Ovary (tissue), 7 donors: ENCODE measurements at regions not wholly inside any gene's neighbourhood (a gene's known extent, or its start where the extent isn't known, plus 50 kb on each side); places are given as distances from the start of the nearest gene placed in this dataset.

Experiments used
- DNase-seq, 5 donors: peaks; one replicate each; pipeline ENCODE4 v3.0.0-alpha.2; 2019 to 2020
- H3K27ac ChIP-seq, 2 donors: fragments of 200-600 bp; one replicate each; pipeline versions ENCODE4 v1.5.1 to v1.8.0; 2019 to 2022
- H3K27me3 ChIP-seq: fragments of 200-600 bp; one replicate; pipeline ENCODE4 v1.8.0; 2022
- H3K36me3 ChIP-seq: fragments of 200-600 bp; sonication (generic); one replicate; pipeline ENCODE4 v1.5.1; 2019
- H3K4me1 ChIP-seq: one replicate; pipeline ENCODE4 v1.8.1; 2013; ENCODE audit warnings: mild to moderate bottlenecking, moderate library complexity; ENCODE audit not compliant: insufficient read depth
- H3K4me3 ChIP-seq: fragments of 200-600 bp; sonication (generic); one replicate; pipeline ENCODE4 v1.5.1; 2017
- H3K9me3 ChIP-seq, 2 donors: fragments of 200-600 bp in 1 of 2; sonication (generic) in 1 of 2; one replicate each; pipeline versions ENCODE4 v1.5.1 to v1.8.1; 2013 to 2019; ENCODE audit warnings: mild to moderate bottlenecking in 1 of 2, moderate library complexity in 1 of 2
- EP300 ChIP-seq: sonication (generic); formaldehyde crosslinking; IDR thresholded peaks from one replicate; pipeline ENCODE4 v1.6.1; 2017; ENCODE audit warnings: antibody characterized with exemption
- POLR2A ChIP-seq: fragments of 450-650 bp; IDR thresholded peaks from one replicate; pipeline ENCODE4 v1.6.1; 2017; ENCODE audit warnings: antibody characterized with exemption, mild to moderate bottlenecking, moderate library complexity
- WGBS, 3 donors: extraction: QIAGEN DNeasy Blood & Tissue Kit in 1 of 3; methylation state at CpG; one replicate each; pipeline versions ENCODE4 v1.1.5 to v1.1.7; 2013 to 2017; 5-methylcytosine and 5-hydroxymethylcytosine counted together
- intact Hi-C, 4 donors: fragments of 100-400 bp; cut with DNase I; formaldehyde crosslinking; loops; one replicate each; pipeline versions ENCODE4 v1.11.0 to v1.15.1; 2022 to 2023
- TF ChIP-seq, protein P1 (sequence below), 3 donors: fragments of 450-650 bp in 2 of 3; fragments of 200-600 bp in 1 of 3; IDR thresholded peaks; one replicate each; pipeline versions ENCODE4 v1.5.1 to v1.8.0; 2016 to 2022; ENCODE audit warnings: antibody characterized with exemption in 3 of 3, mild to moderate bottlenecking in 1 of 3
- donor health status: DM: no; HTN: no; CAD: no; lungs with moderate emphysema.
- donor health status: DM: no; HTN: no; CAD: no.
- donor health status: Bipolar disorder and iron deficiency.
- donor health status: DM: no; HTN: no; CAD: no.
- donor health status: DM: yes; HTN: yes; CAD: no.

DNA sequence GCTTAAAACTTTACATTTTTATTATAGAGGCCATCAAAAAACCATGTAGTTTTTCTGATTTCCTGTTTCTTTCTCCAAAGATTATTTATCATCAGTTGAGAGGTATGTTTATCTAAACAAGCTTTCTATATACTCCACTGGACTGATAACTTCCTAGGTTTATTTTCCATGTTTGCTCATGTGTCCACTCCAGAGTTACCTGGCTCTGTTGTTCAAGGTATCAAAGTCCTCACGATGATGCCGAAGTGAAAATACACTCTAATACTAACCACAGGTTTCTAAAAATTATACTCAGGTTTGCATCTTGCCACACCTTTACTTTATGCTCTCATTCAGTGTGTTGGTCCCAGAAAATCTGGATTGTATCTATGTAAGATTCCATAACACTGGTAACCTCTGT is 287.9 kb upstream of the GULP1 start:
- H3K4me3 ChIP-seq, result no peak overlapping the region
- H3K27ac ChIP-seq, result no peak overlapping the region
- H3K4me1 ChIP-seq, result no peaks in the 10 kb centered on the region
- TF ChIP-seq, protein P1, sequence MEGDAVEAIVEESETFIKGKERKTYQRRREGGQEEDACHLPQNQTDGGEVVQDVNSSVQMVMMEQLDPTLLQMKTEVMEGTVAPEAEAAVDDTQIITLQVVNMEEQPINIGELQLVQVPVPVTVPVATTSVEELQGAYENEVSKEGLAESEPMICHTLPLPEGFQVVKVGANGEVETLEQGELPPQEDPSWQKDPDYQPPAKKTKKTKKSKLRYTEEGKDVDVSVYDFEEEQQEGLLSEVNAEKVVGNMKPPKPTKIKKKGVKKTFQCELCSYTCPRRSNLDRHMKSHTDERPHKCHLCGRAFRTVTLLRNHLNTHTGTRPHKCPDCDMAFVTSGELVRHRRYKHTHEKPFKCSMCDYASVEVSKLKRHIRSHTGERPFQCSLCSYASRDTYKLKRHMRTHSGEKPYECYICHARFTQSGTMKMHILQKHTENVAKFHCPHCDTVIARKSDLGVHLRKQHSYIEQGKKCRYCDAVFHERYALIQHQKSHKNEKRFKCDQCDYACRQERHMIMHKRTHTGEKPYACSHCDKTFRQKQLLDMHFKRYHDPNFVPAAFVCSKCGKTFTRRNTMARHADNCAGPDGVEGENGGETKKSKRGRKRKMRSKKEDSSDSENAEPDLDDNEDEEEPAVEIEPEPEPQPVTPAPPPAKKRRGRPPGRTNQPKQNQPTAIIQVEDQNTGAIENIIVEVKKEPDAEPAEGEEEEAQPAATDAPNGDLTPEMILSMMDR (IDR thresholded peaks at IDR 0.05), result no peak
- TF ChIP-seq POLR2A (no peak), EP300 (no peak)
- H3K27me3 ChIP-seq, result no peaks in the 10 kb centered on the region
- H3K9me3 ChIP-seq, result no peaks in the 10 kb centered on the region
- intact Hi-C loops, result no loop called here
- no peak for DNase-seq
- no peaks in the 10 kb centered on the region for H3K36me3 ChIP-seq
- WGBS, 3 donors, result 48 to 71% (median 49%) methylated on average over 2 of the region's 2 CpGs

DNA sequence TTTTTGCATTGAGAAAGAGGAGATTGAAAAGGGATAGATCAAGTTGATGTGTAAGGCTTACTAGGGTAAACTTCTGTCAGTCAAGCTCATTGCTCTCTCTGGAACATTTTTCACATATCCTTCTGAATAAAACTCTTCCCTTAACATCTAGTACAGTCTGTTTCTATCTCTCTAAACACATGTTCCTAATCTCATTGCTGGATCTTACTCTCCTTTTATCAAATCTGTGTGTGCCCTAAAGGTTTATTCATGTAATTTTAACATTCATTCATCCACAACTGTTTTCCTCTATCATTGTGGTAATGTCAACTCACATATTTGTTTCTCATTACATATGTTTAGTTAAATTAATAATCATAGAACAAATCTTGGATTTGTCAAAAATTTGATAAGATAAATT is 277.9 kb upstream of the GULP1 start:
- Histone ChIP-seq H3K36me3 (no peaks in the 10 kb centered on the region), H3K4me1 (no peaks in the 10 kb centered on the region), H3K4me3 (no peak overlapping the region), H3K27ac (no peak overlapping the region), H3K9me3 (no peaks in the 10 kb centered on the region), H3K27me3 (no peaks in the 10 kb centered on the region)
- DNase-seq, result no peak
- no peak for TF ChIP-seq EP300
- TF ChIP-seq POLR2A, result no peak
- TF ChIP-seq, protein P1 (IDR thresholded peaks at IDR 0.05), result no peak
- intact Hi-C loops, result no loop called here

DNA sequence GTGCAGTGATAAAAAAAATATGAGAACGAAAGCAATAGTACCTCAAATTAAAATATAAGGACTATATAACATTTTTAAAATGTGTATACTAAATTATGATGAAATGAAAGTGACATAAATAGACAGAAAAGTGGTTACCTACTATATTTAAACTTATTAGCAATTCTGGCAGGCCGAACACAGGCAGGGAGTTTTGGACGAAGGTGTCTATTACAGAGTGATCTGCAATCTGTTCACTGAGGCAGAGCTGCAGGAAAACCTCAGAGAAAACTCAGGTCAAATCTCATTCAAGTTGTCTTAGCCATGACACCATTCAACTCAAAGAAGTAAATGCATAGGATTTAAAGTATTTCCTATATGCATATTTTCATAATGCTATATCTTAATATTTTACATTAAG is 274.8 kb upstream of the GULP1 start:
- no peaks in the 10 kb centered on the region for H3K9me3 ChIP-seq
- intact Hi-C loops, result no loop called here
- TF ChIP-seq, protein P1 (IDR thresholded peaks at IDR 0.05), result no peak
- TF ChIP-seq POLR2A (no peak), EP300 (no peak)
- no peak for DNase-seq
- no peaks in the 10 kb centered on the region for H3K36me3 ChIP-seq
- no peak overlapping the region for H3K4me3 ChIP-seq
- no peak overlapping the region for H3K27ac ChIP-seq
- H3K4me1 ChIP-seq, result no peaks in the 10 kb centered on the region
- WGBS, 3 donors, result 85 to 92% (median 91%) methylated on average over 3 of the region's 3 CpGs
- H3K27me3 ChIP-seq, result no peaks in the 10 kb centered on the region

DNA sequence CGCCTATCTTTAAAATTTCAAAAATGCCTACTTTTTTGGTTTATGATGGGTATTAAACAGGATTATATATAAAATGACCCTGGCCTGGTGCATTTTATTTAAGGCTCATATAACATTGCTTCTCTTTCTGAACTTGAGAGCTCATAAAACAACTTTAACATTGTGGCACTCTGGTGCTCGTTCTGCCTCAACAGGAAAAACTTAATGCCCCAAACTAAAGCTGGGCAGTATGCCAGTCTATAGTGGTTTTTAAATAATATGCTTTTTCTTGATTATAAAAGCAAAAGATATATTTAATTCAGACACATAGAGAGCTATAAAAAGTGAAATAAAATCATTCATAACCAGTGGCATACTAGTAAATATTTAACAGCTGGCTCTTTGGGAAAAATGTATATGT is 269.3 kb upstream of the GULP1 start:
- Histone ChIP-seq H3K27ac (no peak overlapping the region), H3K27me3 (no peaks in the 10 kb centered on the region), H3K4me3 (no peak overlapping the region), H3K9me3 (no peaks in the 10 kb centered on the region), H3K36me3 (no peaks in the 10 kb centered on the region), H3K4me1 (no peaks in the 10 kb centered on the region)
- intact Hi-C loops, result no loop called here
- no peak for DNase-seq
- no peak for TF ChIP-seq POLR2A
- no peak for TF ChIP-seq EP300
- TF ChIP-seq, protein P1 (IDR thresholded peaks at IDR 0.05), result no peak
- 90 to 92% (median 91%) methylated on average over 2 of the region's 2 CpGs for WGBS, 3 donors

DNA sequence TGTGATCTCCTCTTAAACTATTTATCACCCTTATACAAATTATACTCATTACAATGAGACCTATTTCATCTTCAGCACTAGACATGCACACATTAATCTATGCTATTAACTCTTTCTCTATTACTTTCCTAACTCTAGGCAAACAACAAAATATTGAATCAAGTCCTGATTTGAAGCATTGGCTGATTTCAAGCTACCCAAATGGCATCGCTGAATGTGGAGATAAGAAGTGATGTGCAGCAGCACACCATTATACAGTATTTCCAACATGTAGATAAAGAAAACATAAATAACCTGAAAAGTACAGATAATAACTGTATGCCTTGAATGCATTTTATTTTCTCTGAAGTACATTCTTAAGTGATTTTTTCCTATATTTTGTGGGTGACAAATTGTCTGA is 268.6 kb upstream of the GULP1 start:
- H3K9me3 ChIP-seq, result no peaks in the 10 kb centered on the region
- TF ChIP-seq, protein P1 (IDR thresholded peaks at IDR 0.05), result no peak
- TF ChIP-seq POLR2A (no peak), EP300 (no peak)
- H3K27me3 ChIP-seq, result no peaks in the 10 kb centered on the region
- intact Hi-C loops, result no loop called here
- 58 to 77% (median 70%) methylated on average over 1 of the region's 1 CpG for WGBS, 3 donors
- no peaks in the 10 kb centered on the region for H3K4me1 ChIP-seq
- no peak for DNase-seq
- H3K36me3 ChIP-seq, result no peaks in the 10 kb centered on the region
- H3K27ac ChIP-seq, result no peak overlapping the region
- H3K4me3 ChIP-seq, result no peak overlapping the region
